ENCODE measurements at regions not wholly inside any gene's neighbourhood (a gene's known extent, or its start where the extent isn't known, plus 50 kb on each side); places are given as distances from the start of the nearest gene placed in this dataset.

DNA sequence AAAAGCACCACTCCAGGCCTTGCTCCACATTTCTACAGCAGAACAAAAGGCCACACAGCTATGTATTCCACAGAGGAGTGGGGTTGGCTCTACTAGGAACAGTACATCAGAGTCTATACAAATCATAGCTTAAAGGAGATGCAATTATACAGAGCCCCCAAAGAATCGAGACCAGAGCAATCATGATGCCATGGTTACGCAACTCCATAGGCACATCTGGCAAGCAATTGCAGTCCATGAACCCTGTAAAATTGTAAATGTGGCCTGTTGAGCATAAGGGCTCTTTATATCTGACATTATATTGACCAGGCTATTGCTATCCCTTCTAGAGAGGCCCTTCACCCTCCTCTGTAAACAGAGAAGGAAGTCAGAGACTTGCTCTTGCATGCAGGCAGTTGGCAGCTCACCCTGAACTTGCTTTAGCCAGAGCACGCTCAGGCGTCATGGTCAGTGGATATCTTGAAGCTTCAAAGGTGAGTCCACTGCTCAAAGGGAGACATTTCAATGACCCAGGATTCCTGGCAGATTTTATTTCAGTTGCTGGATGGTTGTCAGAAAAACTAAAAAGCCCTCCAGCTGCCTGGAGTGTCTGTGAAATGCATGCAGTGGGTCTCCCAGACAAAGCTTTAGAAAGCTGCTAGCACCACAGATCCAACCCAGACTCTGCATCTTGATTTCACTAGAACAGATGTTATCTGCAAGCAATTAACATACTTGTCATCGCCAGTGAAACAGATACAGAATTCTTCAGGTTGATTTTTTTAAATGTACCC is 357.2 kb downstream of the CENPW start:
- H3K4me3 ChIP-seq (replicated peaks; ENCODE audit: low read depth, low read length): no peak overlapping the region
- TF ChIP-seq, protein P1, sequence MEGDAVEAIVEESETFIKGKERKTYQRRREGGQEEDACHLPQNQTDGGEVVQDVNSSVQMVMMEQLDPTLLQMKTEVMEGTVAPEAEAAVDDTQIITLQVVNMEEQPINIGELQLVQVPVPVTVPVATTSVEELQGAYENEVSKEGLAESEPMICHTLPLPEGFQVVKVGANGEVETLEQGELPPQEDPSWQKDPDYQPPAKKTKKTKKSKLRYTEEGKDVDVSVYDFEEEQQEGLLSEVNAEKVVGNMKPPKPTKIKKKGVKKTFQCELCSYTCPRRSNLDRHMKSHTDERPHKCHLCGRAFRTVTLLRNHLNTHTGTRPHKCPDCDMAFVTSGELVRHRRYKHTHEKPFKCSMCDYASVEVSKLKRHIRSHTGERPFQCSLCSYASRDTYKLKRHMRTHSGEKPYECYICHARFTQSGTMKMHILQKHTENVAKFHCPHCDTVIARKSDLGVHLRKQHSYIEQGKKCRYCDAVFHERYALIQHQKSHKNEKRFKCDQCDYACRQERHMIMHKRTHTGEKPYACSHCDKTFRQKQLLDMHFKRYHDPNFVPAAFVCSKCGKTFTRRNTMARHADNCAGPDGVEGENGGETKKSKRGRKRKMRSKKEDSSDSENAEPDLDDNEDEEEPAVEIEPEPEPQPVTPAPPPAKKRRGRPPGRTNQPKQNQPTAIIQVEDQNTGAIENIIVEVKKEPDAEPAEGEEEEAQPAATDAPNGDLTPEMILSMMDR (IDR thresholded peaks at IDR 0.05; ENCODE audit: low read depth, low read length, missing control alignments): no peak
- no peak for DNase-seq (ENCODE audit: extremely low read depth, low read depth)

DNA sequence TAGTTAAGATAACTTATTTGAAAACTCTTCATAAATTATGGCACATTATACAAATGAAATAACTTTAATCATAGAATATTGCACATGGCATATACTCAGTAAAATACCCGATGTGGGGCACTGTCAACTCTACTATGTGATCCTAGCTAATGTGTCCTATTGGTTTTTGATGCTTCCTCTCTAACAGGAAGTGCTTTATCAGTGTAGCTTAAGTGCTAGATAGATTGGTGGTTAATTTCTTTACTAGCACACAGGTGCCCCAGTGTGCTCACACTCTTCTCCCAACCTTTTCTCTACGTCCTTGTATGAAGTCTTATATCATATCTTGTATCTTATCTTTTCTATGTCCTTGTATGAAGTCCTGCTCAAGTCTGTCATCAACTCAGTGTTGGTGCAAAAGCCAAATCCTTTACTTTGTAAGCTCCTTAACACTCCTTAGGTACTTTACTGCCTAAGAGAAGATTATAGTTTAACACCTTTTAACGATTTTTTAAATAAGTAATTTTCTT is 358.9 kb downstream of the CENPW start:
- DNase-seq (ENCODE audit: extremely low read depth, low read depth): no peak
- no peak overlapping the region for H3K4me3 ChIP-seq (replicated peaks; ENCODE audit: low read depth, low read length)
- TF ChIP-seq, protein P1 (IDR thresholded peaks at IDR 0.05; ENCODE audit: low read depth, low read length, missing control alignments): no peak

DNA sequence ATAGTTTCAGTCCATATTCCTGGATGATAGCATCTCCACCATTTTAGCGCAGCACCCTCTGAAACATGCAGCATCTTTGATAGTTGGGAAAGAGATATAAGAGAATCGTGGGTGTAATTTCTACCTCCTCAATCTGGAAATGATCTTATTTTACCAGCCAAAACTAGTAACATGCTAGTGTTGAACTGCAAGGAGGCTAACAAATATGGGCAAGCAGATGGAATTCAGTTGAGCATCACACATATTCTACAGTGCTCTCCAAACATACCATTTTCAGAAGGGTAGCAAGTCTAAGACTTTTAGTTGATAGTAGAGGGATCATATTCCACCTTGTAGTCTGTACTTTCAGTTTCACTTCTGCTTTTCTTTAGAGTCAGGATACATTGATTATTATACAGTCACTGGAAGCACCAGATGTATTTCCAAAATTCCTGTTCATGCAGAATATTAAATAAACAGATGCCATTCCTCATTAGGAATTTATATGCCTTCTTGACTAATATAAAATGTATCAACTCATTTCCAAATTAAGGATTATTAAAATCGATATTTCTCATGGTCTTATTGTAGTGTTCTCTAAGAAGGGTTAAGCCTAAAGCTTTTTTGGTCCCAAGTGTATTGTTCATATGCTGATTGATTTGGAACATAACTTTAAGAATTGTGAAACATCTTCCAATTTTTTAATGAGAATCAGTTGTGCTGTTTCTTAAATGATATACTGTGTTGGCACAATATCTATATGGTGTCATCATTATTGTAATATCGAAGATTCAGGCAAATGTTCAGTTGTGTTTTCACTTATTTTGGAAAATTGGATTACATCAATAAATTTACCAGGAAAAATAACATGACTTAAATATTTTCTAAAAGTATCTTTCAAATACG is 362.0 kb downstream of the CENPW start:
- no peak for DNase-seq (ENCODE audit: extremely low read depth, low read depth)
- no peak overlapping the region for H3K4me3 ChIP-seq (replicated peaks; ENCODE audit: low read depth, low read length)
- TF ChIP-seq, protein P1 (IDR thresholded peaks at IDR 0.05; ENCODE audit: low read depth, low read length, missing control alignments): no peak

DNA sequence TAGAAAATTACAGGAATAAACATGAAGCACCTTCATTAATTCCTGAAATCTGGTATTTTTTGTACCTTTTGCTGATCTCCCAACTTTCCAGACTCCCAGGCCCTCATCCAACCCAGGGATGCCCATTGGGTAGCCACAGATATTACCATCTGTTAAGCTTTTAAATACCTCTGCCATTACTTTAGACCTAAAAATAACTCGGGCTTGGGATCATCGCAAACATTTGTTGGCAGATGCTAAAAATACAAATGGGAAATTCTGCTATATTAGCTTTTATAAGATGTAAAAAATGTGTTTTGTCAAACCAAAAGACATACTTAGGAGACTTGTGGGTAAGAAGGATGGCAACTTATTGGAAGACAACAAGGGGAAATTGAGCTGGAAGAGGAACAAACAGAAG is 376.1 kb downstream of the CENPW start:
- TF ChIP-seq, protein P1 (IDR thresholded peaks at IDR 0.05; ENCODE audit: low read depth, low read length, missing control alignments): no peak
- DNase-seq (ENCODE audit: extremely low read depth, low read depth): no peak
- no peak overlapping the region for H3K4me3 ChIP-seq (replicated peaks; ENCODE audit: low read depth, low read length)

DNA sequence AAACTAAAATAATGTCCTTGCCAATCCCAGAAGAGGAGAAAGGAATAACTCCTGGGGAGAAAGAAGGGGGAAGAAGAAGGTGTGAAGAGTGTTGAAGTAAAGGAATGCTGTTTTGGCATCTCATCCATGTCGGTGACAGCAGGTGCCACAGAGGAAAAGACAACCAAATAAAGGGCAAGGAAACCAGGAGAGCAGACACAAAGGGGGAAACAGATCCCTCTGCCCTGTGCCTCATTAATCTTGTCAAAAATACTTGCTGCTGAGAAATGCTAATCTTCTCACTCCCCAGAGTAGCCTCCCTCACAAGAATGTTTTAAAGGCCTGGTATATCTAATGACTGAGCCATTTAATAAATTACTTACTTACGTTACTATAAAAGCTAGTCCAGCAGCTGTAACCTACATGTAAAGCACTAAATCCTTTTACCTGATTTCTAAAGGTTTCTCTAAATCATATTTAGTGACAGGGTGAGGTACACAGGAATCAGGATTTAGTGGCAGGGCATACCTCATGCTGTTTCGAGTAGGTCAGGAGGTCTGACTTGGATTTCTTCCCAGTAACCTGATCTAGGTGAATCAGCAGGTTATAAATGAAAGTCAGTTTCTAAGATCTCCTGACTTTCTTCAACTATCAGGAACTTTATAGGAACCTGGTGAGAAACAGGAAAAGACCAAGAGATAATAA is 377.1 kb downstream of the CENPW start:
- DNase-seq (ENCODE audit: extremely low read depth, low read depth): no peak
- H3K4me3 ChIP-seq (replicated peaks; ENCODE audit: low read depth, low read length): no peak overlapping the region
- TF ChIP-seq, protein P1 (IDR thresholded peaks at IDR 0.05; ENCODE audit: low read depth, low read length, missing control alignments): no peak

DNA sequence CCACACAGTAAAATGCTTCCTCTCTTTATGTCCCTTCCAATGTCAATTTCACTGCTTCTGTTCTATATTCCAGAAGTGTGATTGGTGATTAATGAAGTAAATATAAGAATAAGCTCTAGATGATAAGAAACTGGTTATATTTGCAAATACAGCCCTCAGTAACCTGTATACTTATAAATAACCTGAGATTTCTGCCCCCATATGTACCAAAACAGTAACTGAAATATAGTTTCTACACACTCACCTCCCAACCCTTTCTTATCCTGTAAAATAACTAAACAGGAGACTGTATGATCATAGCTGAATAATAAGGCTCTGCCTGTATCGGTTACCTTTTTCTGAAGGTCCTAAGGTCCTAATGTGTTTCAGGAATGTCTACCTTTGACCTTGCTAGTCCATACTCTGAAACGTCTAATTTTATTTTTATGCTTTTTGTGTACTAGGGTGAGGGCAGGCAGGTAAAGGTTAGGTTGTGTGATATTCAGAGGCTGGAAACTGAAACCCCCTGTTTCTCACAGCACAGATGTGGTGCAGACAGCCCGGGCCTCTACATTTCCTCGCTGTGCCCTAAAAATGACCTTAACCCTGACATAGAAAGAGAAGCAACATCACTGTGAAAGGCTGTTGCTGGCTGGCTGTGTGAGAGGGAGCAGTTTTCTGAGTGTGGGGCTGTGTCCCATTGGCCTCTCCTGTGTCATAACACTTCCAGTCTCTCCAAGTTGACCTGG is 378.8 kb downstream of the CENPW start:
- no peak overlapping the region for H3K4me3 ChIP-seq (replicated peaks; ENCODE audit: low read depth, low read length)
- no peak for DNase-seq (ENCODE audit: extremely low read depth, low read depth)
- TF ChIP-seq, protein P1 (IDR thresholded peaks at IDR 0.05; ENCODE audit: low read depth, low read length, missing control alignments): no peak
